HG03025 (cell line): ENCODE measurements at regions not wholly inside any gene's neighbourhood (a gene's known extent, or its start where the extent isn't known, plus 50 kb on each side); places are given as distances from the start of the nearest gene placed in this dataset.
A peak's percentile ranks its signal among the peaks of the same experiment; 100 is the strongest.
"Not testable (repeated sequence)": the region's sequence is repeated elsewhere in the genome, so short reads cannot be mapped to it uniquely, and the experiment has no call there.

Experiments used
- ATAC-seq: cut with Tn5 transposase; IDR thresholded peaks from one replicate; pipeline ENCODE4 v1.9.1; 2021; ENCODE audit warnings: mild to moderate bottlenecking, moderate library complexity; ENCODE audit not compliant: unreplicated experiment, low FRiP score

DNA sequence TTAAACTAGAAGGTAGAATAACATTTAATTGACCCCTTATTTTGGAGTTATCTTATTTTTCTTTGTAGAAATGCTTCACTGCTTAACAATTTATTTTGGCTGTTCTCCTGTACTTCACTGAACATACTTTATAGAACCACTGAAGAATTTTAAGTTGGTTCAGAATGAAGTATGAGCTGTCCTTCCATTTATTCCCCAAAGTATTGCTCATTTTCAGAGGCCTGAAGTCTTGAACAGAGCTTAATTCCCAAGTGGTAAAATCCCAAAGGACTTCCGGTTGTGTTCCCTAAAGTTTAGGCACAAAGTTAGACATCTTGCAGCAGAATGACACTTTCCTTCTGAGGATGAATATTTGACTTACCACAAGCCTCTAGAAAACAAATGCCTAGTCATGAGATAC, 233.3 kb downstream of the TINAG start:
- ATAC-seq, result no peak

- no peak for ATAC-seq
Observed at GRCh38 chr6:54559136-54559535, 250.9 kb downstream of the TINAG start.

- ATAC-seq, result not testable (repeated sequence)
Observed at GRCh38 chr6:54564188-54564587, 255.9 kb downstream of the TINAG start.

GRCh38 chr6:54574671-54575070, 266.4 kb downstream of the TINAG start:
- no peak for ATAC-seq

DNA sequence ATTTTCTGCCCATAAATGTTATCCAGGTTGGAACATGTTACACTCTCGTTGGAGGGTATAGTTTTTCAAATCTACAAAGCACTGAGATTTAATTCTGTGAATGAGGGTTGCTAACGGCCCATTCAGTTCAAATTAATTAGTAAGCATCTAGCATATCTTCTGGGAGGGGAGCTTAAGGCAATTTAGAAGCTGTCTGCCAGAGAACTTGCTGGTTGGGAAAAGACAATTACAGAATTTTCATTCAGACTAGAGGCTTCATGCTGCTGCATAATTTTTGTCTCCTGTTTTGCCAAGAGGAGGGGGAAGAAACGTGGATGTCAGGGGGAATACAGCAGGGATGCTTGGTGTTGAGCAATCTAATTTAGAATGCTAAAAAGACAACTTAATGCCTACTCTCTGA, 268.3 kb upstream of the FAM83B start:
- ATAC-seq, result no peak

- ATAC-seq, result no peak
Observed at GRCh38 chr6:54579011-54579410, 267.6 kb upstream of the FAM83B start.

- ATAC-seq, result no peak
Observed at GRCh38 chr6:54586251-54586650, 260.3 kb upstream of the FAM83B start.

- no peak for ATAC-seq
Observed at GRCh38 chr6:54587277-54587676, 259.3 kb upstream of the FAM83B start.

DNA sequence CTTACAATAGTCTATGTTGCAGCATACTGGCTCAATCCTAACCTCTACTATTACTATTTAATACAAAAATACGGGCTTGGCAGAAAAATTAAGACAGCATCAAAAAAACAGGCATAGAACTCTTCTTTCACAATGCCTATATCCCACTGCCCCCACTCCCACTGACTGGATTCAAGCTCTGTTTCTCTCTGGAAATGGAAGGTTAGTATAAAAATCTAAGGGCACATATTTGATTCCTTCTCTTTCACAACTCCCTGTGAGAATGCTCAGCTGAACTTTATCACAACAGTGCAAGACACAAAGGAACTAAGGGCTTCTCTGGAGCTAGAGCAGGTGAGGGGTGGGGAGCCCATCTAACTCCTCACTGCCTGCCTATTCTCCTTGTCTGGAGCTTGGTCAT, 258.4 kb upstream of the FAM83B start:
- no peak for ATAC-seq

DNA sequence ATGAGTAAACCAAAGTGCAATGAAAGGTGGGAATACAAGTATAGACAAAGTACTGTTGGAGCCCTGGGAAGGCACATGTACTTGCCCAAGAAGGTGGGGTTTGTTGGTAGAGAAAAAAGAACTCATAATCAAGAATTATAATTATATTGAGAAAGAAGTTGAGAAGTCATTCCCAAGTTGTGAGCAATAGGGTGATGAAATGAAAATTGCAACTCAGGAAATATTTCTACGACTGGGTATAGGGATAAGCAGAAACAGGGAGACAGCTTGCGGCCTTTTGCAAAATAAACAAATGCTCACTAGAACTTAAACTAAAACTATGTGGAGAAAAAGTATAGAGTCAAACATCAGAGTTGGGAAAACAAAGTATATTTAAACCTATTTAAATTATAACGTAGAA, 250.7 kb upstream of the FAM83B start:
- ATAC-seq, result no peak

DNA sequence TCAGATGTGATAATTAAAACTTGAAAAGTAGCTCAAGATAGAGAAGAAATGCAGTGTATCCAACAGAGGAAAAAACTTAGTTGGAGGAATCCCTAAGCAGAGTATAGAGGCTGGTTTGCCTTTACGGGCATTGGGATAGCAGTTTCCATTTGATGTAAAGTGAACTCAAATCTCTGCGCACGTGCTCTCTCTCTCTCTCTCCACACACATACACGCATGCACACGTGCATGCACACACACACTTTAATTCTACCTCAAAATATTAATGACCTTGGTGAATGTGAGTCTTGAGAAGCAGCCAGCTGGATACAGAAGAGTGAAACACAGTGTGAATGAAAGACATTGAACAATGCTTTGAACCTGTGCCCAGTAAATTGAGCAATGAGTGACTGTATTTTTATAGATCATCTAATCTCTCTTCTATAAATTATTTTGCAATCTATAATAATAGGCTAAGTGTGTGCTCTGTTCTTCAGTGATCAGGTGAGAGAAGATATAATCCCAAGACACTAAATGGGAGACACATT, 247.7 kb upstream of the FAM83B start:
- ATAC-seq, result no peak

DNA sequence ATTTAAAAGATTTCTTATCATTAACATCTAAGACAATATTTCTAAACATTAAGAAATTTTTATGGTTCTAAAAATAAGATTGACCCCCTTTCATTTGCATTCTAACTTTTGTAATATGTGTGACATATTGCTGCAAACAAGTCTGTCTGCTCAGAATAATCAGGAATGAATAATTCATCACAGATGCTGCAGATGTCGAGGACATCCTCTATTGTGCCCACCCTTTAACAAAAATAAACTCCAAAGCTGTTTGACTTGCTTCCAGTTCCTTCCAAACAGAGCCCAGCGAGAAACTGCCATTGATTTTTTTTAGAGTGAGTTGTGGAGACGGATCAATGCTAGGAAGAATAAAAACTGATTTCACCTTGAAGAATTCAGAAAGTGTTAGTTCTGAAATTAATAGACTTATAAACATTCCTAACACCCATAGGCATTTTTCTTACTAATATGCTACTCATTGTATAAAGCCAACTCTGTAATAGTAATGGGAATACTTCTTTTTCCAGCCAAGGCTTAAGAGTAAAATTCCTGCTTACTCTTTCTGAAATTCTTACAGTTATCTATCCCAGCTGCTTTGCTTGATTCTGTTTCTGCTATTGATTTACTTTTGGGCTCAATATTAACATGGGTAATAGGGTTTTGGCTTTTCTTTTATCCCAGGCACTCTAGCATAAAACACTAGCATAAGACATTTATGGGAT, 244.8 kb upstream of the FAM83B start:
- no peak for ATAC-seq

DNA sequence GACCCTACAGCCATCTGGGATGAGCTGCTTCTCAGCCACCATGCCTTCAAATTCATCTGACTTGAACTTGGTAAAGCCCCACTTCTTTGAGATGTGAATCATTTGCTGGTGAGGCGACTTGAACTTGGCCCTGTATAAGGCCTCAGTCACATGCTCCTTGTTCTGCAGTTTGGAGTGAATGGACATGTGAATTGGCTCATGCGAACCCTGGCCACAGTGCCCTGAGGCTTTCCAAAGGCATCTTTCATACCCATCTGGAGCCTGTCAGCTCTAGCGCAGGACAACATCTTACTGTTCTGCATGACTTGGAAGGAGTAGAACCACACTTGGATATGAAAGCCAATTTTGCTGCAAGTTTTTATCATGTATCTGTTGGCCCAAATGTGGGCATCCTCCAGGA, 244.0 kb upstream of the FAM83B start:
- no peak for ATAC-seq

- ATAC-seq, result no peak
Observed at GRCh38 chr6:54609981-54610380, 236.6 kb upstream of the FAM83B start.

GRCh38 chr6:54613596-54613995, 233.0 kb upstream of the FAM83B start:
- ATAC-seq, result no peak

DNA sequence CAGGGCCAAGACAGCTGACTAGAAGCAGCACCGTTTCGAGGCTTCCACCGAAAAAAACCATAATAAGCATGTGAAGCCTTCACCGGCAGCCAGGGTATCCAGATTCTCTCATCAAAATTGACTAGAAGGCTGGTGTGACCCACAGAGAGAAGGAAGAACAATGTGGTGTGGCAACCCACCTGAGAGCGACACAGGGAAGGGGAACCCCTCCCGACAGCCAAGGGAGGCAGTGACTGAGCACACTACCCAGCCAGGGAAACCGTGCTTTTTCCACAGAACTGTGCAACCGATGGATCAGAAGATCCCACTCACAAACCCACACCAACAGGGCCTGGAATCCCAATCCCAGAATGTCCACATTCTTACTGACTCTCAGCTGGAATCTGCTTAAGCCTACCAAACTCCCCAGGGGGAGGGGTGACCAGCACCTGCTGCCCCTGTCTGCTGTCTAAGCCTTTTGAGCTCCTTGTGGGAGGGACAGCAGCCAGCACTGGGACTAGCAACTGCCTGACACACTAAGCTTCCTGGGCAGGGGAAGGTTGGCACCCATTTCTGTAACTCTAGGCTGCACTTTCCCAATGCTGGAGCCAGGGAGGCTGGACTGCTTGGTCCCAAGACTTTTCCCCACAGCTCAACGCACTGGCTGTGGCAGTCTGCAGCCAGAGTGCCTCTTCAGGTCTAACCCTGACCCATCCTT, 231.9 kb upstream of the FAM83B start:
- ATAC-seq, result no peak

DNA sequence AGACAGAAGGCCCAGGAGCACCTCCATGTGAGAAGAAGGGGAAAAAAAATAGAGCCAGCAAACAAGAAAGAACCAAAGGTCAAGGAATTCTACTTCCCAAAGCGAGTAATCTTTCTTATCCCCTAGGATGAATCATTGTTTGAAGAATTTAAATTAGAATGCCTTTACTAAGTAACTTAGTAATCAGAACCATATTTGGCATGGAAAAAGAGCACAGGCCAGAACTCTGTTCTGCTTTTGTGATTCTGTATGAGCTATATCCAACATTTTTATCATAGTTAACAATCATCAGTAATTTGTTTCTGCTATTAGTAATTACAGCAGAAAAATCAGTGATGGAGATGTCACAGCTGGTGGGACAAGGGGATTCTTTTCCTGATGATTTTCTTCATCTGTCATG, 228.8 kb upstream of the FAM83B start:
- no peak for ATAC-seq

DNA sequence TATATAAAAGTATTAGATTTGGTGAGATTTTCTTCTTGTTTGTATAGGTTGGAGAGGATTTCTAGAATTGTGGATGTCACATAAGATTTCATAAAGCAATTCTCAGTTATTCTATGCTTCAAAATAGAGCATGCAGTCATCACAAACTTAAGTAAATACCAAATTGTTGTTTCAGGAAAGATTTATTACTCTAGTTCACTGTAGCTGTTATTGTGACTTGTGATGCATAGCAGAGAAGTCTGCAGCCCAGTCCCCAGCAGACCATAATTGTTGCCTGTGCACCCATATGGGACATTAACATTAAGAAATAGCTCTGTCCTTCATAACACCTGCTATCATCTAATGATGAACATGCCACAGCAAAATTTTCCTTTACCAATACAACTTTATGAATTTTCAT, 228.0 kb upstream of the FAM83B start:
- no peak for ATAC-seq

DNA sequence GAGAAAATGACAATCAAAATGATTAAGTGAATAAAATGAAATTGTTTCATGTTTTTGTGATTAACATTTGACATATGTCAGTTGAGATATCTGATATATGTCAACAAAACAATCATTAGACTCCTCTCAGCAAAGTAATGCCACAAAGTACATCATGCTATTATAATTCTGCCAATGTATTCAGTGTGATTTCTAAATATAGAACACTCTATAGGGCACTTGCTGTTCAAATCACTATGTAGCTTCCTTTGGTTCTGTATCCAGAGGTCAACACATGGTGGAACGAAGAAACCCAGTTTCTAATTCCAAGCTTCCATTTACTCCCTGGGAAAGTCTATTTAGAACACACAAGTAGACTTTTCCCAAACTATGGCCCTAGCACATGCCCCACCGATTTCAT, 227.5 kb upstream of the FAM83B start:
- no peak for ATAC-seq

DNA sequence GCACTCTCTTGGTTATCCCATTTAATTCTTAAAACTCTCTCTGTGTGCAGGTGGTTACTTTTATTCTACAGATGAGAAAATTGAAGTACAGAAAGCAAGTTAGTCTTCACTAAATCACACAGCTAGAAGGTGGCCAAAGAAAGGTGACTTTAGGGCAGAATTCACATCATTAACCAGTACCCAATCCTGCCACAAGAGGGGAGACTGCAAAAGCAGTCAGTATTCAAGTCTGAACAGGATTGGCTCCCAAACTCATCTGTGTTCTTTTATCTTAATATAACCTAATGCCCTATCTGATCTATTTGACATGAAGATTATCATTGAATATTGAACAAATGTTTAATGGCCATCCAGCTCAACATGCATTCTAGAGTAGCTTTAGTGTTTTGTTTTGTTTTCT, 225.3 kb upstream of the FAM83B start:
- peak; percentile 87 for ATAC-seq

DNA sequence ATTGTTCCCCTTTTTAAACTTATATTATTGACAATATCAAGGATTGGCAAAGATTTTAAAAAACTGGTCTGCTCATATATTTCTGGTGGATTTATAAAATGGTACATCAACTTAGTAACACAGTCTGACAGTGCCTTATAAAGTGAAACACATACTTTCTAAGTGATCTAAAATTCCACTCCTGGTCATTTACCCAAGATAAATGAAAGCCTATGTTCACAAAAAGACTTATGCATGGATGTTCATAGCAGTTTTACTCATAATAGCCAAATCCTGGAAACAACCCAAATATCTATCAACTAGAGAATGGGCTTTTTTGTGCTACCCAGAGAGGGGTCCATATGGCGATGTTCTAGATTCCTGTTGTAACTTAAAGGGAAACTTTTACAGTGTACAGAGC, 222.4 kb upstream of the FAM83B start:
- no peak for ATAC-seq

- no peak for ATAC-seq
Observed at GRCh38 chr6:54624779-54625178, 221.8 kb upstream of the FAM83B start.
